Neural progenitor cell (in vitro differentiated cells): ENCODE measurements at regions not wholly inside any gene's neighbourhood (a gene's known extent, or its start where the extent isn't known, plus 50 kb on each side); places are given as distances from the start of the nearest gene placed in this dataset.

Source experiments
- DNase-seq: peaks from one replicate; pipeline ENCODE4 v3.0.0-alpha.2; 2016; ENCODE audit warnings: low spot score
- H2AFZ ChIP-seq: fragments of 200-600 bp; sonication (generic); replicated peaks from 2 replicates; pipeline ENCODE4 v1.6.1; 2016; ENCODE audit warnings: antibody characterized with exemption
- H3F3A ChIP-seq: fragments of 200-600 bp; sonication (generic); 2 replicates; pipeline ENCODE4 v1.6.1; 2016; ENCODE audit warnings: antibody characterized with exemption, low read depth
- H3K27ac ChIP-seq: fragments of 200-600 bp; sonication (generic); 2 replicates; pipeline ENCODE4 v1.5.1; 2016; ENCODE audit warnings: mild to moderate bottlenecking
- H3K27me3 ChIP-seq: fragments of 200-600 bp; sonication (generic); 2 replicates; pipeline ENCODE4 v1.6.1; 2016; ENCODE audit warnings: mild to moderate bottlenecking, moderate library complexity
- H3K36me3 ChIP-seq: fragments of 200-600 bp; sonication (generic); 2 replicates; pipeline ENCODE4 v1.5.1; 2016
- H3K4me1 ChIP-seq: fragments of 200-600 bp; sonication (generic); 2 replicates; pipeline ENCODE4 v1.6.1; 2016; ENCODE audit warnings: mixed run types
- H3K4me2 ChIP-seq: fragments of 200-600 bp; sonication (generic); 2 replicates; pipeline ENCODE4 v1.6.1; 2016
- H3K4me3 ChIP-seq: fragments of 200-600 bp; sonication (generic); 2 replicates; pipeline ENCODE4 v1.5.1; 2016
- H3K79me2 ChIP-seq: fragments of 200-600 bp; sonication (generic); 2 replicates; pipeline ENCODE4 v1.6.1; 2016; ENCODE audit warnings: low read depth
- H3K9ac ChIP-seq: fragments of 200-600 bp; sonication (generic); 2 replicates; pipeline ENCODE4 v1.6.1; 2016
- H3K9me3 ChIP-seq: fragments of 200-600 bp; sonication (generic); 2 replicates; pipeline ENCODE4 v1.5.1; 2016; ENCODE audit warnings: low read depth
- H4K20me1 ChIP-seq: fragments of 200-600 bp; sonication (generic); 2 replicates; pipeline ENCODE4 v1.6.1; 2016; ENCODE audit warnings: low read depth
- H3K27ac Mint-ChIP-seq: 3 replicates; pipeline ENCODE4 v1.8.0; 2021; ENCODE audit warnings: mixed read lengths
- H3K27me3 Mint-ChIP-seq: 2 replicates; pipeline ENCODE4 v1.8.0; 2022; ENCODE audit warnings: low read depth, mild to moderate bottlenecking, inconsistent platforms, moderate library complexity, mixed read lengths; ENCODE audit not compliant: insufficient read depth
- H3K36me3 Mint-ChIP-seq: 3 replicates; pipeline ENCODE4 v1.8.0; 2021; ENCODE audit warnings: mixed read lengths
- H3K4me1 Mint-ChIP-seq: 3 replicates; pipeline ENCODE4 v1.8.0; 2021; ENCODE audit warnings: mixed read lengths
- H3K4me3 Mint-ChIP-seq: 3 replicates; pipeline ENCODE4 v1.8.0; 2021; ENCODE audit warnings: mild to moderate bottlenecking, moderate library complexity, mixed read lengths
- H3K9me3 Mint-ChIP-seq: 3 replicates; pipeline ENCODE4 v1.8.0; 2020; ENCODE audit warnings: mixed read lengths
- EZH2 ChIP-seq: fragments of 200-600 bp; sonication (generic); IDR thresholded peaks from 2 replicates; pipeline ENCODE4 v1.6.1; 2017; ENCODE audit warnings: antibody characterized with exemption, mild to moderate bottlenecking, moderate library complexity
- EZH2phosphoT487 ChIP-seq: fragments of 200-600 bp; sonication (generic); IDR thresholded peaks from 2 replicates; pipeline ENCODE4 v1.6.1; 2017; ENCODE audit warnings: antibody characterized with exemption
- TF ChIP-seq, protein P1 (sequence below): fragments of 200-600 bp; sonication (generic); IDR thresholded peaks from 2 replicates; pipeline ENCODE4 v1.5.1; 2017; ENCODE audit warnings: antibody characterized with exemption, mild to moderate bottlenecking

DNA sequence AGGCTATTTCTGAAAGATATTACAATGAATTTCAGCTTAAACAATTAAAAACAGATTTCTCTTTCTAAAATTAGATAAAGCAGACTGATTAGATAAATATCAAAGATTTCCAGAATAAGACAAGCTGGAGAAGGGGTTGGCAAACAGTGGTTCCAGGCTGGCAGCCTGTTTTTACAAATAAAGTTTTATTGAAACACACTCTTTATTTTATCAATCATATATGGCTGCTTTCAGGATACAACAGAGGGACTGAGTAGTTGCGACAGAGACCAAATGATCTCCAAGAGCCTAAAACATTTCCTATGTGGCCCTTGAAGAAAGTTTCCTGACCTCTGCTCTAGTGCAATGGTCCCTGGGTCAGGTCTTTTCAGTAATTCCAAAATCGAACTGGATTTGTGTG is 65.6 kb upstream of the IYD start:
- Histone ChIP-seq H3K9me3 (no peaks in the 10 kb centered on the region), H3F3A (no peaks in the 10 kb centered on the region), H3K4me3 (no peak overlapping the region), H3K79me2 (no peaks in the 10 kb centered on the region), H3K27me3 (no peaks in the 10 kb centered on the region), H3K9ac (no peak overlapping the region), H3K27ac (no peak overlapping the region), H4K20me1 (no peaks in the 10 kb centered on the region), H3K4me1 (peaks cover 7% of the 10 kb centered on the region), H2AFZ (no peak overlapping the region), H3K4me2 (no peak overlapping the region), H3K36me3 (no peaks in the 10 kb centered on the region)
- no peak for DNase-seq
- TF ChIP-seq, protein P1, sequence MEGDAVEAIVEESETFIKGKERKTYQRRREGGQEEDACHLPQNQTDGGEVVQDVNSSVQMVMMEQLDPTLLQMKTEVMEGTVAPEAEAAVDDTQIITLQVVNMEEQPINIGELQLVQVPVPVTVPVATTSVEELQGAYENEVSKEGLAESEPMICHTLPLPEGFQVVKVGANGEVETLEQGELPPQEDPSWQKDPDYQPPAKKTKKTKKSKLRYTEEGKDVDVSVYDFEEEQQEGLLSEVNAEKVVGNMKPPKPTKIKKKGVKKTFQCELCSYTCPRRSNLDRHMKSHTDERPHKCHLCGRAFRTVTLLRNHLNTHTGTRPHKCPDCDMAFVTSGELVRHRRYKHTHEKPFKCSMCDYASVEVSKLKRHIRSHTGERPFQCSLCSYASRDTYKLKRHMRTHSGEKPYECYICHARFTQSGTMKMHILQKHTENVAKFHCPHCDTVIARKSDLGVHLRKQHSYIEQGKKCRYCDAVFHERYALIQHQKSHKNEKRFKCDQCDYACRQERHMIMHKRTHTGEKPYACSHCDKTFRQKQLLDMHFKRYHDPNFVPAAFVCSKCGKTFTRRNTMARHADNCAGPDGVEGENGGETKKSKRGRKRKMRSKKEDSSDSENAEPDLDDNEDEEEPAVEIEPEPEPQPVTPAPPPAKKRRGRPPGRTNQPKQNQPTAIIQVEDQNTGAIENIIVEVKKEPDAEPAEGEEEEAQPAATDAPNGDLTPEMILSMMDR: no peak
- TF ChIP-seq EZH2phosphoT487 (no peak), EZH2 (no peak)
- H3K4me1 Mint-ChIP-seq: peaks cover 39% of the 10 kb centered on the region
- no peaks in the 10 kb centered on the region for H3K36me3 Mint-ChIP-seq
- H3K4me3 Mint-ChIP-seq: no peak overlapping the region
- peaks cover 4% of the 10 kb centered on the region for H3K9me3 Mint-ChIP-seq
- no peak overlapping the region for H3K27ac Mint-ChIP-seq
- peaks cover 9% of the 10 kb centered on the region for H3K27me3 Mint-ChIP-seq

DNA sequence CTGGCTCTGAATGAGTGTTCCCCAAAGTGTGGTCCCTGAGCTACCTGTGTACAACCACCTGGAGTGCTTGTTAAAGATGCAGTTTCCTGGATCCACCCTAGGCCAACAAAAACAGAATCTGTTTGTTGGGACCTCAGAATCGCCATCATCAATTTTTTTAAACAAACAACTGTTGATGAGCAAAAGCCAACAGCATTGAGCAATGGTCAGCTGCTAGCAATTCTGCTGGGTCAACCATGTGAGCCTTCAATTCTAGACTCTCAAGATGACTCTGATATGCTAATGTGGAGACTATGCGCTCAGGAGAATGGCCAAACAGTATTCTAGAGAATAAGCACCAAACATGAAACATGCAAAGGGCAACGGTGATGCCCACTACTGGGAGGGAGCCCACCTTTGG is 64.4 kb upstream of the IYD start:
- DNase-seq: no peak
- Histone ChIP-seq H3K79me2 (no peaks in the 10 kb centered on the region), H3K4me3 (no peak overlapping the region), H3K4me2 (no peak overlapping the region), H3K27me3 (no peaks in the 10 kb centered on the region), H4K20me1 (no peaks in the 10 kb centered on the region), H2AFZ (no peak overlapping the region), H3K27ac (no peak overlapping the region), H3F3A (no peaks in the 10 kb centered on the region), H3K4me1 (peaks cover 7% of the 10 kb centered on the region), H3K36me3 (no peaks in the 10 kb centered on the region), H3K9me3 (no peaks in the 10 kb centered on the region), H3K9ac (no peak overlapping the region)
- peaks cover 39% of the 10 kb centered on the region for H3K4me1 Mint-ChIP-seq
- peaks cover 4% of the 10 kb centered on the region for H3K9me3 Mint-ChIP-seq
- H3K27me3 Mint-ChIP-seq: peaks cover 6% of the 10 kb centered on the region
- H3K36me3 Mint-ChIP-seq: no peaks in the 10 kb centered on the region
- no peak overlapping the region for H3K27ac Mint-ChIP-seq
- no peak overlapping the region for H3K4me3 Mint-ChIP-seq
- TF ChIP-seq, protein P1: no peak
- TF ChIP-seq EZH2 (no peak), EZH2phosphoT487 (no peak)

DNA sequence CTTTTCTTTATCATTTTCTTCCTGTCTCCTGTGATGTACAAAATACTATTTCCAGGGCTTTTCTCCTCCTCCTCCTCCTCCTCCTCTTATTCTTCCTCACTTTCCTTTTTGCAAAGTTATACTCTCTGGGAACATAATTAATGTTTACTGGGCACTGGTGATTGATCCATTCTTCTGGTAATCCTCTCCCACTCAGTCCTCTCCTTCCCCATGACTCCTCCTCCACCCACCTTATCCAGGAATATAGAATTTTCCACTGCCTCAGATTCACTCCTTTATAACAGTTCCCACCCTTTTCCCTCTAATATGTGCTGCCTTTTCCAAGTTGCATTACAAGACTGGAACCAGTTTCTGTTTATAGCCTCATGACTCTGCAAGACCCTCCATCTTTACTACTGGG is 62.5 kb upstream of the IYD start:
- Histone ChIP-seq H2AFZ (no peak overlapping the region), H3K79me2 (no peaks in the 10 kb centered on the region), H4K20me1 (no peaks in the 10 kb centered on the region), H3K9me3 (no peaks in the 10 kb centered on the region), H3K27ac (no peak overlapping the region), H3K9ac (no peak overlapping the region), H3K4me1 (peaks cover 7% of the 10 kb centered on the region), H3F3A (no peaks in the 10 kb centered on the region), H3K27me3 (no peaks in the 10 kb centered on the region), H3K4me2 (no peak overlapping the region), H3K36me3 (no peaks in the 10 kb centered on the region), H3K4me3 (no peak overlapping the region)
- Mint-ChIP-seq H3K27ac (no peak overlapping the region), H3K27me3 (peaks cover 3% of the 10 kb centered on the region), H3K4me1 (peaks cover 33% of the 10 kb centered on the region), H3K36me3 (no peaks in the 10 kb centered on the region), H3K9me3 (no peaks in the 10 kb centered on the region), H3K4me3 (no peak overlapping the region)
- TF ChIP-seq EZH2: no peak
- no peak for TF ChIP-seq EZH2phosphoT487
- TF ChIP-seq, protein P1: no peak
- DNase-seq: no peak

DNA sequence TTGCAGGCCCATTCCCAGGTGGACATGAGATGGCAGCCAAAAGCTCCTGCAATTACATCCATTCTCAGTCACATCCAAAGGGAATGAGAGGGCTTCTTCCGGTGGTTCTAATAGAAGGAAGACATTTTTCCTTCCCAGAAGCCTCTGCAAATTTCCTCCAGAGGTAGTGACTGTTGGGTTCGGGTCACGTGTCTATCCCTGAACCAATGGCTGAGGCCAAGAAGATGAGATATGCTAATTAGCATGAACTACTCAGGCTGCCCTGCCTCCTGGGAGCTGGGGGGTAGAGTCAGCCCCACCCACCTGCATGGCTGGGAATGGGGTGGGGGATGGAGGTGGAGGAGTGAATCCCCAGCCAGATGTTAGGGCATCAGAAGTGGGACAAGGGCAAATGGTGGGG is 61.3 kb upstream of the IYD start:
- Histone ChIP-seq H3K27me3 (no peaks in the 10 kb centered on the region), H3F3A (no peaks in the 10 kb centered on the region), H3K9ac (no peak overlapping the region), H4K20me1 (no peaks in the 10 kb centered on the region), H3K4me3 (no peak overlapping the region), H3K36me3 (no peaks in the 10 kb centered on the region), H3K4me1 (peaks cover 6% of the 10 kb centered on the region), H3K27ac (no peak overlapping the region), H3K9me3 (no peaks in the 10 kb centered on the region), H3K4me2 (no peak overlapping the region), H3K79me2 (no peaks in the 10 kb centered on the region), H2AFZ (no peak overlapping the region)
- Mint-ChIP-seq H3K4me1 (peaks cover 21% of the 10 kb centered on the region), H3K27me3 (peaks cover 3% of the 10 kb centered on the region), H3K4me3 (no peak overlapping the region), H3K36me3 (no peaks in the 10 kb centered on the region), H3K9me3 (no peaks in the 10 kb centered on the region), H3K27ac (no peak overlapping the region)
- DNase-seq: no peak
- TF ChIP-seq EZH2 (no peak), EZH2phosphoT487 (no peak)
- TF ChIP-seq, protein P1: no peak
